ENCODE measurements at regions not wholly inside any gene's neighbourhood (a gene's known extent, or its start where the extent isn't known, plus 50 kb on each side); places are given as distances from the start of the nearest gene placed in this dataset.

- BruUV-seq (replicated peaks): no TSS peak
- no peak for DNase-seq (ENCODE audit: low read depth, low spot score)
- Histone ChIP-seq H2AFZ (ENCODE audit: low read depth, low read length) (no peak overlapping the region), H3K27ac (ENCODE audit: insufficient read depth, low read depth, low read length) (no peak overlapping the region), H3K4me1 (ENCODE audit: control insufficient read depth, extremely low read depth, insufficient read depth, low read length) (no peaks in the 10 kb centered on the region), H3K27me3 (ENCODE audit: control insufficient read depth in 2 of 2, insufficient read depth in 2 of 2, low read length in 2 of 2) (no peaks in the 10 kb centered on the region), H3K9me1 (replicated peaks; ENCODE audit: control insufficient read depth, extremely low read depth, insufficient read depth, low read length) (no peaks in the 10 kb centered on the region), H3K36me3 (ENCODE audit: control insufficient read depth in 2 of 2, extremely low read depth in 1 of 2, insufficient read depth in 2 of 2, low read length in 2 of 2) (no peaks in the 10 kb centered on the region), H3K9me3 (replicated peaks; ENCODE audit: control insufficient read depth, insufficient read depth, low read length) (peaks cover 1% of the 10 kb centered on the region), H3K9ac (replicated peaks; ENCODE audit: extremely low read depth, insufficient read depth, low read length) (no peak overlapping the region), H4K20me1 (replicated peaks; ENCODE audit: control insufficient read depth, extremely low read depth, insufficient read depth, low read length) (no peaks in the 10 kb centered on the region), H3K4me2 (ENCODE audit: insufficient read depth, low read length) (no peak overlapping the region), H3K4me3 (replicated peaks in 1 of 3; ENCODE audit: insufficient read depth in 1 of 3, low read depth in 1 of 3, low read length in 3 of 3) (no peak overlapping the region), H3K79me2 (ENCODE audit: control insufficient read depth, insufficient read depth, low read length) (no peaks in the 10 kb centered on the region)
- ChIA-PET CTCF (no interaction called here), POLR2A (no interaction called here)
- dilution Hi-C loops (cut with MboI; ENCODE audit: extremely low pct_ligation_motif_present, low sequenced_read_pairs): no loop called here
- intact Hi-C loops (cut with micrococcal nuclease): no loop called here
- no peak for FAIRE-seq
- TF ChIP-seq EZH2 (IDR thresholded peaks at IDR 0.05; ENCODE audit: borderline replicate concordance, low read depth, low read length, severe bottlenecking) (no peak), MYC (IDR thresholded peaks at IDR 0.05; ENCODE audit: low read depth, low read length) (no peak), GATA2 (IDR thresholded peaks at IDR 0.05; ENCODE audit: insufficient read depth, insufficient read length, low read depth, low read length) (no peak), CTCF (IDR thresholded peaks at IDR 0.05; ENCODE audit: extremely low read depth in 1 of 2, insufficient read depth in 1 of 2, low read depth in 1 of 2, low read length in 2 of 2) (no peak), POLR2AphosphoS5 (IDR thresholded peaks at IDR 0.05; ENCODE audit: insufficient read depth, low read depth, low read length) (no peak), FOS (IDR thresholded peaks at IDR 0.05; ENCODE audit: borderline replicate concordance, insufficient read depth, low read length) (no peak), MAX (IDR thresholded peaks at IDR 0.05; ENCODE audit: insufficient read depth, insufficient read length) (no peak), JUN (IDR thresholded peaks at IDR 0.05; ENCODE audit: borderline replicate concordance, insufficient read depth, insufficient read length, low read depth) (no peak), POLR2A (IDR thresholded peaks at IDR 0.05; ENCODE audit: low read depth, low read length) (no peak)
Observed at GRCh38 chr7:24051651-24052050, 232.3 kb upstream of the NPY start.

Measured in endothelial cell of umbilical vein (primary cell).